GM18907 (cell line): ENCODE measurements at regions not wholly inside any gene's neighbourhood (a gene's known extent, or its start where the extent isn't known, plus 50 kb on each side); places are given as distances from the start of the nearest gene placed in this dataset.
"Not testable (repeated sequence)": the region's sequence is repeated elsewhere in the genome, so short reads cannot be mapped to it uniquely, and the experiment has no call there.

Experiments used
- ATAC-seq: cut with Tn5 transposase; IDR thresholded peaks from one replicate; pipeline ENCODE4 v1.9.1; 2021; ENCODE audit warnings: mild to moderate bottlenecking, moderate library complexity; ENCODE audit not compliant: unreplicated experiment

GRCh38 chr18:10077986-10078385 is 164.2 kb downstream of the VAPA start:
- ATAC-seq = no peak

- no peak for ATAC-seq
These were observed 166.6 kb downstream of the VAPA start for GRCh38 chr18:10080372-10080771.

GRCh38 chr18:10081492-10081891 is 167.7 kb downstream of the VAPA start:
- ATAC-seq = no peak

GRCh38 chr18:10085416-10085815 is 171.6 kb downstream of the VAPA start:
- no peak for ATAC-seq

- no peak for ATAC-seq
These were observed 172.1 kb downstream of the VAPA start for GRCh38 chr18:10085876-10086275.

- no peak for ATAC-seq
These were observed 172.8 kb downstream of the VAPA start for GRCh38 chr18:10086458-10087210.

- no peak for ATAC-seq
These were observed 174.9 kb downstream of the VAPA start for GRCh38 chr18:10088734-10089133.

- ATAC-seq = no peak
These were observed 176.1 kb downstream of the VAPA start for GRCh38 chr18:10089881-10090280.

GRCh38 chr18:10090668-10091067 is 176.9 kb downstream of the VAPA start:
- no peak for ATAC-seq

- no peak for ATAC-seq
These were observed 179.6 kb downstream of the VAPA start for GRCh38 chr18:10093445-10093844.

- ATAC-seq = no peak
These were observed 180.3 kb downstream of the VAPA start for GRCh38 chr18:10094154-10094553.

- no peak for ATAC-seq
These were observed 180.8 kb downstream of the VAPA start for GRCh38 chr18:10094655-10095054.

- ATAC-seq = no peak
These were observed 181.5 kb downstream of the VAPA start for GRCh38 chr18:10095356-10095755.

GRCh38 chr18:10099539-10100140 is 185.8 kb downstream of the VAPA start:
- no peak for ATAC-seq

GRCh38 chr18:10100196-10100595 is 186.4 kb downstream of the VAPA start:
- ATAC-seq = no peak

- ATAC-seq = no peak
These were observed 187.3 kb downstream of the VAPA start for GRCh38 chr18:10100941-10101701.

- ATAC-seq = no peak
These were observed 187.9 kb downstream of the VAPA start for GRCh38 chr18:10101729-10102128.

- not testable (repeated sequence) for ATAC-seq
These were observed 191.3 kb downstream of the VAPA start for GRCh38 chr18:10105118-10105517.

GRCh38 chr18:10111191-10111590 is 197.4 kb downstream of the VAPA start:
- ATAC-seq = no peak

GRCh38 chr18:10111944-10112343 is 198.1 kb downstream of the VAPA start:
- no peak for ATAC-seq

GRCh38 chr18:10113121-10114022 is 199.6 kb downstream of the VAPA start:
- ATAC-seq = no peak
